CD4-positive, alpha-beta T cell (primary cell): ENCODE measurements at regions not wholly inside any gene's neighbourhood (a gene's known extent, or its start where the extent isn't known, plus 50 kb on each side); places are given as distances from the start of the nearest gene placed in this dataset.

Experiments
- ATAC-seq: fragments of 200-7000 bp; cut with Tn5 transposase; one replicate; pipeline ENCODE4 v1.10.0; 2022; ENCODE audit warnings: mild to moderate bottlenecking; ENCODE audit not compliant: poor library complexity
- CTCF ChIA-PET: fragments of 350-600 bp; sonication (Branson Sonifier 250); formaldehyde crosslinking; loops from one replicate; lab custom pipeline; 2021; ENCODE audit warnings: antibody characterized with exemption, inconsistent platforms; lab: Charles Lee
- POLR2A ChIA-PET: fragments of 350-600 bp; sonication (Branson Sonifier 250); formaldehyde crosslinking; loops from one replicate; lab custom pipeline; 2021; ENCODE audit warnings: antibody characterized with exemption, inconsistent platforms; lab: Charles Lee
- DNase-seq, 14 experiments: peaks; one replicate each; pipeline ENCODE4 v3.0.0-alpha.2; 2013 to 2020; ENCODE audit warnings: mixed read lengths in 2 of 14
- H3K27ac ChIP-seq, 2 donors: one replicate each; pipeline versions ENCODE4 v1.5.1 to v1.7.0; 2013; ENCODE audit warnings: low read length in 2 of 2, low read depth in 1 of 2, mild to moderate bottlenecking in 1 of 2
- H3K27me3 ChIP-seq, 2 experiments: 1 replicate in 1 of 2; 2 replicates in 1 of 2; pipeline versions ENCODE4 v1.6.1 to v1.7.0; 2013; ENCODE audit warnings: low read length in 2 of 2, control low read depth in 1 of 2, mild to moderate bottlenecking in 1 of 2, moderate library complexity in 1 of 2; ENCODE audit not compliant: insufficient read depth in 2 of 2, control insufficient read depth in 1 of 2
- H3K36me3 ChIP-seq: one replicate; pipeline ENCODE4 v1.6.1; 2013; ENCODE audit warnings: low read length, control low read depth; ENCODE audit not compliant: insufficient read depth
- H3K4me1 ChIP-seq: one replicate; pipeline ENCODE4 v1.6.1; 2013; ENCODE audit warnings: low read length, control low read depth; ENCODE audit not compliant: insufficient read depth
- H3K4me3 ChIP-seq: one replicate; pipeline ENCODE4 v1.5.1; 2013; ENCODE audit warnings: mild to moderate bottlenecking, low read length, moderate library complexity
- H3K9me3 ChIP-seq, 2 experiments: 1 replicate in 1 of 2; 2 replicates in 1 of 2; pipeline versions ENCODE4 v1.6.1 to v1.7.0; 2013; ENCODE audit warnings: low read length in 2 of 2, mild to moderate bottlenecking in 2 of 2, control low read depth in 1 of 2, moderate library complexity in 1 of 2; ENCODE audit not compliant: control insufficient read depth in 1 of 2, insufficient read depth in 1 of 2
- H3K27ac Mint-ChIP-seq: one replicate; pipeline ENCODE4 v1.8.0; 2020; ENCODE audit warnings: mixed read lengths
- H3K27me3 Mint-ChIP-seq: one replicate; pipeline ENCODE4 v1.8.0; 2021; ENCODE audit warnings: mixed read lengths
- H3K36me3 Mint-ChIP-seq: one replicate; pipeline ENCODE4 v1.8.0; 2021; ENCODE audit warnings: low read depth, mixed read lengths
- H3K4me1 Mint-ChIP-seq: one replicate; pipeline ENCODE4 v1.8.0; 2021; ENCODE audit warnings: low read depth, mixed read lengths
- H3K4me3 Mint-ChIP-seq: one replicate; pipeline ENCODE4 v1.8.0; 2020; ENCODE audit warnings: mild to moderate bottlenecking, mixed read lengths
- H3K9me3 Mint-ChIP-seq: one replicate; pipeline ENCODE4 v1.8.0; 2020; ENCODE audit warnings: mixed read lengths
- CTCF ChIP-seq: fragments of 200-600 bp; IDR thresholded peaks from one replicate; pipeline ENCODE4 v1.8.0; 2022; ENCODE audit warnings: antibody characterized with exemption, mild to moderate bottlenecking
- intact Hi-C, 2 experiments: fragments of 100-400 bp; cut with DNase I in 1 of 2; cut with micrococcal nuclease in 1 of 2; formaldehyde crosslinking; loops; one replicate each; pipeline versions ENCODE4 v1.15.1 to v1.9.0; 2023 to 2025; cut with DNase I, micrococcal nuclease

- DNase-seq (peak in 3 of 14 experiments; percentile 5 to 17 (median 15)), ATAC-seq (no peak)
- ChIA-PET POLR2A (no interaction called here), CTCF (no interaction called here)
- H3K4me3 ChIP-seq: no peak overlapping the region
- no peak overlapping the region for H3K4me3 Mint-ChIP-seq
- no peak overlapping the region for H3K27ac ChIP-seq
- TF ChIP-seq CTCF: no peak
- H3K4me1 ChIP-seq: no peaks in the 10 kb centered on the region
- peaks cover 3 to 4% of the 10 kb centered on the region in 2 experiments for H3K27me3 ChIP-seq
- no peaks in the 10 kb centered on the region for H3K36me3 Mint-ChIP-seq
- H3K4me1 Mint-ChIP-seq: no peaks in the 10 kb centered on the region
- H3K36me3 ChIP-seq: no peaks in the 10 kb centered on the region
- intact Hi-C loops: no loop called here
- H3K27me3 Mint-ChIP-seq: no peaks in the 10 kb centered on the region
- H3K27ac Mint-ChIP-seq: no peak overlapping the region
- H3K9me3 Mint-ChIP-seq: no peaks in the 10 kb centered on the region
- peaks cover 0 to 3% of the 10 kb centered on the region in 2 experiments for H3K9me3 ChIP-seq
These were observed 108.4 kb downstream of the TMCO5A start for GRCh38 chr15:38042707-38043445.

- Mint-ChIP-seq H3K4me3 (no peak overlapping the region), H3K36me3 (no peaks in the 10 kb centered on the region), H3K4me1 (no peaks in the 10 kb centered on the region), H3K27ac (no peak overlapping the region), H3K27me3 (no peaks in the 10 kb centered on the region), H3K9me3 (no peaks in the 10 kb centered on the region)
- Histone ChIP-seq H3K36me3 (no peaks in the 10 kb centered on the region), H3K4me1 (no peaks in the 10 kb centered on the region), H3K27ac (no peak overlapping the region), H3K27me3 (peaks cover 3 to 4% of the 10 kb centered on the region in 2 experiments), H3K4me3 (no peak overlapping the region), H3K9me3 (peaks cover 0 to 3% of the 10 kb centered on the region in 2 experiments)
- CTCF ChIA-PET: no interaction called here
- DNase-seq (no peak), ATAC-seq (no peak)
- TF ChIP-seq CTCF: no peak
- intact Hi-C loops: no loop called here
- POLR2A ChIA-PET: no interaction called here
These were observed 112.0 kb downstream of the TMCO5A start for GRCh38 chr15:38046257-38047051.

DNA sequence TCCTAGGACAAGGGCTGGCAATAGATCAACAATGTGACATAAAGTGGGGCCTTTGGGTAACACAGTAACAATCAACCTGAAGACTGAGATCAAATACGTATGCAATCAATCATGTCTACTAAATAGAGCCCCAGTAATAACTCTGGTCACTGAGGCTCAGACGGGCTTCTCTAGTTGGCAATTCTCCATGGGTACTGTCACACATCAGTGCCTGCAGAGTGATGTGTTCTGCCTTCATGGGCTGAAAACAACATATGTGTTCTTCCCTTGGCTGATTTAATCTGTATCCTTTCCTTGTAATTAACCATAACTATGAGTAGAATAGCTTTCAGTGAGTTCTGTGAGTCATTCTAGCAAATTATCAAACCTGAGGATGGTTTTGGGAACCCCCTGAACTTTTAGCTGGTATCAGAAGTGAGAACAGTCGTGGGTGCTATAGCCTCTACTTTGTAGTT, 113.6 kb downstream of the TMCO5A start:
- ChIA-PET CTCF (no interaction called here), POLR2A (no interaction called here)
- Histone ChIP-seq H3K4me1 (no peaks in the 10 kb centered on the region), H3K36me3 (no peaks in the 10 kb centered on the region), H3K9me3 (peaks cover 0 to 2% of the 10 kb centered on the region in 2 experiments), H3K27me3 (peaks cover 0 to 4% of the 10 kb centered on the region in 2 experiments), H3K27ac (no peak overlapping the region), H3K4me3 (no peak overlapping the region)
- Mint-ChIP-seq H3K4me1 (no peaks in the 10 kb centered on the region), H3K27ac (no peak overlapping the region), H3K27me3 (no peaks in the 10 kb centered on the region), H3K4me3 (no peak overlapping the region), H3K9me3 (no peaks in the 10 kb centered on the region), H3K36me3 (no peaks in the 10 kb centered on the region)
- intact Hi-C loops: no loop called here
- no peak for TF ChIP-seq CTCF
- no peak for DNase-seq
- no peak for ATAC-seq
